OCI-LY1 (cell line): ENCODE measurements at regions not wholly inside any gene's neighbourhood (a gene's known extent, or its start where the extent isn't known, plus 50 kb on each side); places are given as distances from the start of the nearest gene placed in this dataset.

Experiments
- H2AFZ ChIP-seq: fragments of 200-600 bp; sonication (generic), shearing (Covaris generic); 2 replicates; pipeline ENCODE4 v1.6.0; 2014; ENCODE audit warnings: antibody characterized with exemption, mild to moderate bottlenecking, low read length
- H3F3A ChIP-seq: fragments of 200-600 bp; sonication (generic), shearing (Covaris generic); 2 replicates; pipeline ENCODE4 v1.6.0; 2014; ENCODE audit warnings: mild to moderate bottlenecking, antibody characterized with exemption, low read length, moderate library complexity; ENCODE audit not compliant: insufficient read depth
- H3K27ac ChIP-seq: fragments of 200-600 bp; sonication (generic); 2 replicates; pipeline ENCODE4 v1.5.1; 2014; ENCODE audit warnings: low read length, mixed run types, mild to moderate bottlenecking, low read depth; ENCODE audit not compliant: poor library complexity, severe bottlenecking
- H3K27me3 ChIP-seq: fragments of 200-600 bp; sonication (generic); 2 replicates; pipeline ENCODE4 v1.6.0; 2014; ENCODE audit warnings: antibody characterized with exemption, mild to moderate bottlenecking, low read length, moderate library complexity; ENCODE audit not compliant: insufficient read depth
- H3K36me3 ChIP-seq: fragments of 200-600 bp; sonication (generic); 2 replicates; pipeline ENCODE4 v1.6.1; 2014; ENCODE audit warnings: mild to moderate bottlenecking, antibody characterized with exemption, low read length, moderate library complexity, mixed read lengths; ENCODE audit not compliant: insufficient read depth
- H3K4me1 ChIP-seq: fragments of 200-600 bp; sonication (generic); 2 replicates; pipeline ENCODE4 v1.5.1; 2014; ENCODE audit warnings: mild to moderate bottlenecking, low read length, moderate library complexity; ENCODE audit not compliant: insufficient read depth, severe bottlenecking
- H3K4me2 ChIP-seq: fragments of 200-600 bp; sonication (generic), shearing (Covaris generic); 2 replicates; pipeline ENCODE4 v1.6.1; 2014; ENCODE audit warnings: low read length
- H3K4me3 ChIP-seq: fragments of 200-600 bp; sonication (generic); 2 replicates; pipeline ENCODE4 v1.5.1; 2014; ENCODE audit warnings: low read length, low read depth, mild to moderate bottlenecking, mixed read lengths; ENCODE audit not compliant: poor library complexity, severe bottlenecking
- H3K79me2 ChIP-seq: fragments of 200-600 bp; shearing (Covaris generic); 2 replicates; pipeline ENCODE4 v1.6.1; 2016; ENCODE audit warnings: mixed run types, low read length, mixed read lengths; ENCODE audit not compliant: insufficient read depth
- H3K9ac ChIP-seq: fragments of 200-600 bp; sonication (generic), shearing (Covaris generic); 2 replicates; pipeline ENCODE4 v1.6.1; 2014; ENCODE audit warnings: mild to moderate bottlenecking, low read length, mixed read lengths
- H3K9me2 ChIP-seq: fragments of 200-600 bp; sonication (generic), shearing (Covaris generic); 2 replicates; pipeline ENCODE4 v1.6.1; 2014; ENCODE audit warnings: low read depth, mild to moderate bottlenecking, low read length, mixed read lengths
- H3K9me3 ChIP-seq: fragments of 200-600 bp; shearing (Covaris generic); 2 replicates; pipeline ENCODE4 v1.6.1; 2014; ENCODE audit warnings: low read length, mixed read lengths
- H4K20me1 ChIP-seq: fragments of 200-600 bp; sonication (generic), shearing (Covaris generic); 2 replicates; pipeline ENCODE4 v1.6.0; 2016; ENCODE audit warnings: mild to moderate bottlenecking, low read length; ENCODE audit not compliant: insufficient read depth
- CTCF ChIP-seq: fragments of 200-600 bp; sonication (generic), shearing (Covaris generic); IDR thresholded peaks from 2 replicates; pipeline ENCODE4 v1.5.1; 2017; ENCODE audit warnings: mild to moderate bottlenecking, antibody characterized with exemption, low read length, moderate library complexity, mixed read lengths
- EZH2 ChIP-seq: fragments of 200-600 bp; sonication (generic), shearing (Covaris generic); IDR thresholded peaks from 2 replicates; pipeline ENCODE4 v1.8.0; 2017; ENCODE audit warnings: borderline replicate concordance, mixed run types, mild to moderate bottlenecking, antibody characterized with exemption, low read length, moderate library complexity, mixed read lengths

- no peaks in the 10 kb centered on the region for H3K36me3 ChIP-seq
- no peaks in the 10 kb centered on the region for H3K27me3 ChIP-seq
- H3K4me1 ChIP-seq: no peaks in the 10 kb centered on the region
- H3K9me3 ChIP-seq: no peaks in the 10 kb centered on the region
- no peak for TF ChIP-seq EZH2
- no peak for TF ChIP-seq CTCF
- H3K9me2 ChIP-seq: no peaks in the 10 kb centered on the region
- H3F3A ChIP-seq: no peaks in the 10 kb centered on the region
- H2AFZ ChIP-seq: no peak overlapping the region
- no peaks in the 10 kb centered on the region for H4K20me1 ChIP-seq
- no peak overlapping the region for H3K27ac ChIP-seq
- H3K9ac ChIP-seq: no peak overlapping the region
- H3K79me2 ChIP-seq: no peaks in the 10 kb centered on the region
- H3K4me3 ChIP-seq: no peak overlapping the region
- no peak overlapping the region for H3K4me2 ChIP-seq
Measured at GRCh38 chr11:70889411-70889810, 363.0 kb downstream of the SHANK2 start.

- Histone ChIP-seq H3K27me3 (no peaks in the 10 kb centered on the region), H3K4me1 (no peaks in the 10 kb centered on the region), H3K9me3 (peaks cover 1% of the 10 kb centered on the region; the same call in 1 of the 2 replicates), H3K36me3 (no peaks in the 10 kb centered on the region), H3K9me2 (no peaks in the 10 kb centered on the region), H3K79me2 (no peaks in the 10 kb centered on the region), H3F3A (no peaks in the 10 kb centered on the region), H4K20me1 (no peaks in the 10 kb centered on the region), H3K9ac (no peak overlapping the region), H3K4me3 (no peak overlapping the region), H3K4me2 (no peak overlapping the region), H2AFZ (no peak overlapping the region), H3K27ac (no peak overlapping the region)
- no peak for TF ChIP-seq CTCF
- no peak for TF ChIP-seq EZH2
Measured at GRCh38 chr11:70891844-70892380, 360.5 kb downstream of the SHANK2 start.

- H3F3A ChIP-seq: no peaks in the 10 kb centered on the region
- no peaks in the 10 kb centered on the region for H3K79me2 ChIP-seq
- no peak for TF ChIP-seq EZH2
- no peak for TF ChIP-seq CTCF
- H3K9ac ChIP-seq: no peak overlapping the region
- no peak overlapping the region for H2AFZ ChIP-seq
- H3K4me1 ChIP-seq: no peaks in the 10 kb centered on the region
- H3K27me3 ChIP-seq: no peaks in the 10 kb centered on the region
- no peaks in the 10 kb centered on the region for H4K20me1 ChIP-seq
- no peak overlapping the region for H3K4me3 ChIP-seq
- H3K27ac ChIP-seq: no peak overlapping the region
- H3K4me2 ChIP-seq: no peak overlapping the region
- H3K9me3 ChIP-seq: peaks cover 8% of the 10 kb centered on the region
- H3K36me3 ChIP-seq: no peaks in the 10 kb centered on the region
- no peaks in the 10 kb centered on the region for H3K9me2 ChIP-seq
Measured at GRCh38 chr11:70892889-70893288, 359.5 kb downstream of the SHANK2 start.
